GM19328 (cell line): ENCODE measurements at regions not wholly inside any gene's neighbourhood (a gene's known extent, or its start where the extent isn't known, plus 50 kb on each side); places are given as distances from the start of the nearest gene placed in this dataset.
"Not testable (repeated sequence)": the region's sequence is repeated elsewhere in the genome, so short reads cannot be mapped to it uniquely, and the experiment has no call there.

Experiments used
- ATAC-seq: cut with Tn5 transposase; IDR thresholded peaks from one replicate; pipeline ENCODE4 v1.9.1; 2021; ENCODE audit warnings: mild to moderate bottlenecking, moderate library complexity; ENCODE audit not compliant: unreplicated experiment

GRCh38 chrX:87924619-87925018, 407.0 kb downstream of the KLHL4 start:
- no peak for ATAC-seq

GRCh38 chrX:87941841-87942240, 424.2 kb downstream of the KLHL4 start:
- no peak for ATAC-seq

- ATAC-seq, result no peak
These were observed 443.9 kb downstream of the KLHL4 start for GRCh38 chrX:87961471-87961870.

- no peak for ATAC-seq
These were observed 450.5 kb downstream of the KLHL4 start for GRCh38 chrX:87968118-87968517.

- not testable (repeated sequence) for ATAC-seq
These were observed 454.5 kb downstream of the KLHL4 start for GRCh38 chrX:87972121-87972520.

GRCh38 chrX:87975365-87975764, 457.8 kb downstream of the KLHL4 start:
- ATAC-seq, result no peak

- not testable (repeated sequence) for ATAC-seq
These were observed 490.3 kb downstream of the KLHL4 start for GRCh38 chrX:88007873-88008272.

GRCh38 chrX:88024022-88024421, 506.4 kb downstream of the KLHL4 start:
- no peak for ATAC-seq

- no peak for ATAC-seq
These were observed 554.9 kb downstream of the KLHL4 start for GRCh38 chrX:88072339-88073030.

GRCh38 chrX:88101968-88102367, 584.4 kb downstream of the KLHL4 start:
- ATAC-seq, result no peak

- no peak for ATAC-seq
These were observed 611.3 kb upstream of the CPXCR1 start for GRCh38 chrX:88135735-88136134.

GRCh38 chrX:88136328-88136727, 610.7 kb upstream of the CPXCR1 start:
- no peak for ATAC-seq

GRCh38 chrX:88146577-88146976, 600.4 kb upstream of the CPXCR1 start:
- no peak for ATAC-seq

- no peak for ATAC-seq
These were observed 576.5 kb upstream of the CPXCR1 start for GRCh38 chrX:88170553-88170952.

- not testable (repeated sequence) for ATAC-seq
These were observed 573.0 kb upstream of the CPXCR1 start for GRCh38 chrX:88173932-88174440.

GRCh38 chrX:88202149-88202548, 544.9 kb upstream of the CPXCR1 start:
- ATAC-seq, result no peak

GRCh38 chrX:88244066-88244465, 503.0 kb upstream of the CPXCR1 start:
- no peak for ATAC-seq

GRCh38 chrX:88284844-88285243, 462.2 kb upstream of the CPXCR1 start:
- no peak for ATAC-seq

- ATAC-seq, result not testable (repeated sequence)
These were observed 433.1 kb upstream of the CPXCR1 start for GRCh38 chrX:88313972-88314371.

GRCh38 chrX:88325634-88326033, 421.4 kb upstream of the CPXCR1 start:
- no peak for ATAC-seq

- ATAC-seq, result no peak
These were observed 391.8 kb upstream of the CPXCR1 start for GRCh38 chrX:88355252-88355651.

- ATAC-seq, result no peak
These were observed 380.7 kb upstream of the CPXCR1 start for GRCh38 chrX:88366314-88366713.

- ATAC-seq, result no peak
These were observed 368.6 kb upstream of the CPXCR1 start for GRCh38 chrX:88378406-88378805.
